GM13976 (cell line): ENCODE measurements at regions not wholly inside any gene's neighbourhood (a gene's known extent, or its start where the extent isn't known, plus 50 kb on each side); places are given as distances from the start of the nearest gene placed in this dataset.

Experiments used
- DNase-seq: peaks from one replicate; pipeline ENCODE4 v3.0.0; 2012; ENCODE audit warnings: low spot score
- in situ Hi-C: fragments of 300-500 bp; cut with MboI; formaldehyde crosslinking; loops from one replicate; pipeline ENCODE4 v1.12.0; 2022; ENCODE audit warnings: low sequenced_read_pairs, mixed read lengths, inconsistent platforms; ENCODE audit not compliant: unreplicated experiment
- TF ChIP-seq, protein P1 (sequence below): IDR thresholded peaks from 2 replicates; pipeline ENCODE4 v1.5.1; 2012; ENCODE audit warnings: borderline replicate concordance, mild to moderate bottlenecking; ENCODE audit not compliant: insufficient read depth; ENCODE audit errors: extremely low read depth, missing control alignments, control extremely low read depth

DNA sequence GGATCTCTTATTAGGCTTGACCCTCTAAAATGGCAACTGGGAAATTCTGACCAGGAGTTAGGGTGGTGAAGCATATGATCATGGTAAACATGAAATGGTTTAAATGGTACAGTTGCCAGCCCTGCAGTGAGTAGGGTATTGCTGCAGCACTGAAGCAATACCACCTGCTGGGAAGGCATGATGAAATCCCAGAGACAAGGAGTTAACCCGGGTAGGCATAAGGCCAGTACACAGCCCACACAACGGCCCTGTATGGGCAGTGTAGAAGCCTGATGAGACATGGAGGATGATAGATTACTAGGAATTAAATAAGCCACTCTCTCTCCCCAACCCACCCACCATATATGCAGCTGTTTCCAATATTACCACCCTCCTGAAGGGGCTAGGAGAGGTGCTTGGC is 197.4 kb upstream of the MOCS1 start:
- DNase-seq, result no peak
- TF ChIP-seq, protein P1, sequence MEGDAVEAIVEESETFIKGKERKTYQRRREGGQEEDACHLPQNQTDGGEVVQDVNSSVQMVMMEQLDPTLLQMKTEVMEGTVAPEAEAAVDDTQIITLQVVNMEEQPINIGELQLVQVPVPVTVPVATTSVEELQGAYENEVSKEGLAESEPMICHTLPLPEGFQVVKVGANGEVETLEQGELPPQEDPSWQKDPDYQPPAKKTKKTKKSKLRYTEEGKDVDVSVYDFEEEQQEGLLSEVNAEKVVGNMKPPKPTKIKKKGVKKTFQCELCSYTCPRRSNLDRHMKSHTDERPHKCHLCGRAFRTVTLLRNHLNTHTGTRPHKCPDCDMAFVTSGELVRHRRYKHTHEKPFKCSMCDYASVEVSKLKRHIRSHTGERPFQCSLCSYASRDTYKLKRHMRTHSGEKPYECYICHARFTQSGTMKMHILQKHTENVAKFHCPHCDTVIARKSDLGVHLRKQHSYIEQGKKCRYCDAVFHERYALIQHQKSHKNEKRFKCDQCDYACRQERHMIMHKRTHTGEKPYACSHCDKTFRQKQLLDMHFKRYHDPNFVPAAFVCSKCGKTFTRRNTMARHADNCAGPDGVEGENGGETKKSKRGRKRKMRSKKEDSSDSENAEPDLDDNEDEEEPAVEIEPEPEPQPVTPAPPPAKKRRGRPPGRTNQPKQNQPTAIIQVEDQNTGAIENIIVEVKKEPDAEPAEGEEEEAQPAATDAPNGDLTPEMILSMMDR, result no peak
- in situ Hi-C loops, result no loop called here

DNA sequence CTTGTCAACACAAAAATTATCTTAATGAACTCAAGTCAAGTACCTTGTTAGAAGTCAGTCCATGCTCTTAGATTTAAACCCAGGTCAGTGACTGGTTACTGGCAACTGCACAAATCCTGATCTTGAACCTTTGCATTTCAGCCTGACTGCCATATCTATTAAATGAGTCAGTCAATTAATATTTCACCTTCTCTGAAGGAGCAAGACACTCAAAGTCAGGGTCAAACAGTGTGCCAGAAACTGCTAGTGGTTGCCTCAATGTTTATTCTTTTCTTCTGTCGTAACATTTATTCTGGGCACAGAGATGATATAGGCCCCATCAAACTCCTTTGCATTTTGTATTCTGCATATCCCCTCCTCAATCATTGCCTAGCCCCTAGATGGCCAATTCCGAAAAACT is 193.9 kb upstream of the MOCS1 start:
- in situ Hi-C loops, result no loop called here
- no peak for DNase-seq
- TF ChIP-seq, protein P1, result no peak

DNA sequence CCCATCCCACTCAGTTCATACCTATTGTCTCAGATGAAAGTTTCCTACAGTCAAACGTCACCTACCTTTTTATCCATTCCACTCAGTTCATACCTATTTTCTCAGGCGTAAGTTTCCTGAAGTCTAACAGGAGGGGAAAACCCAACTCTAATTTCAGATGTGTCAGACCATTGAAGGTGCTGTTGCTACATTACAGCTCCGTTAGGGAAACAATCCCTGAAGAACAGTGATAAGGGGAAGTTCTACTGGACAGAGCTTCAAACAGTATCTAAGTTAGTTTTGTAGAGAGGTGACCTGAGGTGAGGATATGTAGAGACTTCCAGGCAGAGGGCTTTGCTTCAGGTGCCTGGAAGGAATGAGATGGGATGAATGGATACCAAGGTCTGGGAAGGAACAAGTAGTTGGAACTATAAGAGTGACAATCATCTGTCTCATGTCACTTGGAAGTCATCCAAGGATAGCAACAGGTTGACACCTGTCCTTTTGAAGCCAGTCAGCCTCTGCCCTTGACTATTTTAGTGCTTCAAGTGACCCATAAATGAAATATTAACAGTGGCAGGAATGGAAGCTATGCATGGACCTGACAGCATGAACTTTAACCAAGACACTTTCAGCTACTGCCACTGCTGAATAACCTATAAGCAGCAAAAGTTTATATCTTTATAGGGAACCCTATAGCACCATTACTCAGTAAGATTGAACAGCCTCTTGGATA is 191.6 kb upstream of the MOCS1 start:
- in situ Hi-C loops, result no loop called here
- DNase-seq, result no peak

DNA sequence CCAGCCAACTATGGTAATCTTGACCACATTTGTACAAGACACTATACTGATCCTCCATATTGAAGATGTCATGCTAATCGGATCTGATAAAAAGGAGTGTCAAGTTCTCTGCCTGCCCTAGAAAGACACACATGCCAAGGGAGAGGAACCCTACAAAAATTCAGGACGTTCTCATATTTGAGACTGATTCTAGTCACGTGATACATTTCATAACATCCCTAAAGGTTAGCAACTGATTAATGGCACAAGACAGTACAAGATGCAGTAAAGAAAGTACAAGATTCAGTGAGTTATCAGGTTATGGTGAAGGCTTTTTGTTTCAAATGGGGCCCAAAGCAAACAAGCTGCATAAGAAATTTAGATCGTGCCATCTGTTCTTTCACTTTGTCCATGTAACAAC is 190.7 kb upstream of the MOCS1 start:
- in situ Hi-C loops, result no loop called here
- TF ChIP-seq, protein P1, result no peak
- no peak for DNase-seq

More for the DNA sequence above, 191.6 kb upstream of the MOCS1 start:
- TF ChIP-seq, protein P1, result no peak

DNA sequence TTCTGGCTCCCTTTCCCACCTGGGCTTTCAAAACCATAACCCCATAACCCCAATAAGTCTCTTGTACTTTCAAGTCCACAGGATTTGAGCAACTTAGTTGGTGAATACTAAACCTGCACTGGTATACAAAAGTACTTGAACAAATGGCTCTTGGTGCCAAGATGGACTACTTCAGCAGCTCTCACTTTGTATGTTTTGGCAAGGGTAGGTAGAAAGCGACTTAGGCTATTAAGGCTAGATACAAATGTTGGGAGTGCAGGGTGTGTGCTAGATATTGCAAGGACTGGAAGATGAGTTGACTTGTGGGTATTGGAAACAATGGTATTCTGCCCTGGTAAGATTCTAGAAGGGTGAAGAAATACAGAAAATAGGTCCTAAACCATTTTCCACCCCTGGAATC is 182.6 kb upstream of the MOCS1 start:
- DNase-seq, result no peak
- in situ Hi-C loops, result no loop called here
- TF ChIP-seq, protein P1, result no peak

DNA sequence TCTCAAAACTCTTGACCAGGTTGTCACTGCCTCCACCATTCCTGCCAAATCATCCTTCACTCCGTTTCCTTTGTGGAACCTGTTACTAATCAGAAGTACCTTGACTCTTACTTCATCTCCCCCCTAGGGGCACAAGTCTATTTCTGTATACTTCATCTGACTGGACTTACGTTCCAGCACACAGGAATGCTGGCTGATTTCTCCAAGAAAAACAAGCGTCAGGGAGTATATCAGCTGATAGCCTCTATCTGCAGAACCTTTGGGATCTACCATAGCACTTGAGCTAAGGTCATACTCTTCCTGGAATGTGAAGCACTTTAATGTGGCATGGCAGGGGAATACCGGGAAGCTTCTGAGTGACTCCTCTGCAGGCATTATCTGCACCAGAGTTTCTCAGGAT is 178.1 kb upstream of the MOCS1 start:
- no peak for DNase-seq
- in situ Hi-C loops, result no loop called here
- TF ChIP-seq, protein P1, result no peak
